Body of pancreas (tissue), 4 donors: ENCODE measurements at regions not wholly inside any gene's neighbourhood (a gene's known extent, or its start where the extent isn't known, plus 50 kb on each side); places are given as distances from the start of the nearest gene placed in this dataset.

ENCODE experiments used
- POLR2A ChIP-seq, 3 donors: fragments of 450-650 bp; IDR thresholded peaks; one replicate each; pipeline ENCODE4 v1.6.1; 2016; ENCODE audit warnings: antibody characterized with exemption in 3 of 3, mild to moderate bottlenecking in 2 of 3
- TF ChIP-seq, protein P1 (sequence below), 7 experiments: fragments of 450-650 bp in 4 of 7; fragments of 200-600 bp in 3 of 7; sonication (generic) in 3 of 7; IDR thresholded peaks; one replicate each; pipeline ENCODE4 v1.5.1; 2016 to 2019; ENCODE audit warnings: antibody characterized with exemption in 7 of 7

- TF ChIP-seq POLR2A (IDR thresholded peaks at IDR 0.05) = no peak
- TF ChIP-seq, protein P1, sequence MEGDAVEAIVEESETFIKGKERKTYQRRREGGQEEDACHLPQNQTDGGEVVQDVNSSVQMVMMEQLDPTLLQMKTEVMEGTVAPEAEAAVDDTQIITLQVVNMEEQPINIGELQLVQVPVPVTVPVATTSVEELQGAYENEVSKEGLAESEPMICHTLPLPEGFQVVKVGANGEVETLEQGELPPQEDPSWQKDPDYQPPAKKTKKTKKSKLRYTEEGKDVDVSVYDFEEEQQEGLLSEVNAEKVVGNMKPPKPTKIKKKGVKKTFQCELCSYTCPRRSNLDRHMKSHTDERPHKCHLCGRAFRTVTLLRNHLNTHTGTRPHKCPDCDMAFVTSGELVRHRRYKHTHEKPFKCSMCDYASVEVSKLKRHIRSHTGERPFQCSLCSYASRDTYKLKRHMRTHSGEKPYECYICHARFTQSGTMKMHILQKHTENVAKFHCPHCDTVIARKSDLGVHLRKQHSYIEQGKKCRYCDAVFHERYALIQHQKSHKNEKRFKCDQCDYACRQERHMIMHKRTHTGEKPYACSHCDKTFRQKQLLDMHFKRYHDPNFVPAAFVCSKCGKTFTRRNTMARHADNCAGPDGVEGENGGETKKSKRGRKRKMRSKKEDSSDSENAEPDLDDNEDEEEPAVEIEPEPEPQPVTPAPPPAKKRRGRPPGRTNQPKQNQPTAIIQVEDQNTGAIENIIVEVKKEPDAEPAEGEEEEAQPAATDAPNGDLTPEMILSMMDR (IDR thresholded peaks at IDR 0.05) = no peak
Measured at GRCh38 chr18:73714466-73714865, 433.2 kb downstream of the FBXO15 start.
